KMS-11 (cell line): ENCODE measurements at regions not wholly inside any gene's neighbourhood (a gene's known extent, or its start where the extent isn't known, plus 50 kb on each side); places are given as distances from the start of the nearest gene placed in this dataset.

Experiments used
- H2AFZ ChIP-seq: fragments of 200-600 bp; sonication (generic); 2 replicates; pipeline ENCODE4 v1.6.1; 2016; ENCODE audit warnings: antibody characterized with exemption, mixed run types, low read depth
- H3K27ac ChIP-seq: fragments of 200-600 bp; sonication (generic); 2 replicates; pipeline ENCODE4 v1.6.1; 2016; ENCODE audit warnings: mild to moderate bottlenecking, mixed run types
- H3K27me3 ChIP-seq: fragments of 200-600 bp; sonication (generic); 2 replicates; pipeline ENCODE4 v1.6.1; 2017; ENCODE audit warnings: mild to moderate bottlenecking, low read depth, mixed run types, moderate library complexity; ENCODE audit not compliant: insufficient read depth
- H3K36me3 ChIP-seq: fragments of 200-600 bp; sonication (generic); 2 replicates; pipeline ENCODE4 v1.6.1; 2017; ENCODE audit warnings: mild to moderate bottlenecking, mixed run types; ENCODE audit not compliant: insufficient read depth
- H3K4me1 ChIP-seq: fragments of 200-600 bp; sonication (generic); 2 replicates; pipeline ENCODE4 v1.6.1; 2016; ENCODE audit warnings: mild to moderate bottlenecking, low read depth, mixed run types; ENCODE audit not compliant: poor library complexity, severe bottlenecking
- H3K4me2 ChIP-seq: fragments of 200-600 bp; sonication (generic); 2 replicates; pipeline ENCODE4 v1.7.0; 2016; ENCODE audit warnings: mild to moderate bottlenecking, mixed run types
- H3K4me3 ChIP-seq: fragments of 200-600 bp; sonication (generic); IDR thresholded peaks from 2 replicates; pipeline ENCODE4 v1.6.1; 2017; ENCODE audit warnings: low read depth, low read length, mixed read lengths; ENCODE audit not compliant: insufficient read depth
- H3K79me2 ChIP-seq: fragments of 200-600 bp; sonication (generic); 2 replicates; pipeline ENCODE4 v1.6.1; 2016; ENCODE audit warnings: low read depth, mixed run types; ENCODE audit not compliant: insufficient read depth
- H3K9ac ChIP-seq: fragments of 200-600 bp; sonication (generic); 2 replicates; pipeline ENCODE4 v1.6.1; 2016; ENCODE audit warnings: mild to moderate bottlenecking, mixed run types
- H4K20me1 ChIP-seq: fragments of 200-600 bp; sonication (generic); 2 replicates; pipeline ENCODE4 v1.6.1; 2016; ENCODE audit warnings: mild to moderate bottlenecking, mixed run types; ENCODE audit not compliant: insufficient read depth
- CTCF ChIP-seq: fragments of 200-600 bp; sonication (generic); conservative IDR thresholded peaks from 2 replicates; pipeline ENCODE4 v1.6.1; 2017; ENCODE audit warnings: low read depth, mild to moderate bottlenecking, antibody characterized with exemption, low read length, moderate library complexity, mixed read lengths

- TF ChIP-seq CTCF, result no peak
- Histone ChIP-seq H4K20me1 (no peaks in the 10 kb centered on the region), H3K4me1 (no peaks in the 10 kb centered on the region), H3K9ac (no peak overlapping the region), H3K79me2 (no peaks in the 10 kb centered on the region), H3K36me3 (no peaks in the 10 kb centered on the region), H2AFZ (no peak overlapping the region), H3K4me2 (no peak overlapping the region), H3K4me3 (no peak overlapping the region), H3K27ac (no peak overlapping the region), H3K27me3 (no peaks in the 10 kb centered on the region)
Measured at GRCh38 chr4:126719852-126720251, 912.9 kb upstream of the INTU start.

GRCh38 chr4:126725906-126726305, 906.9 kb upstream of the INTU start:
- Histone ChIP-seq H4K20me1 (no peaks in the 10 kb centered on the region), H3K9ac (no peak overlapping the region), H3K4me3 (no peak overlapping the region), H3K4me2 (no peak overlapping the region), H3K79me2 (no peaks in the 10 kb centered on the region), H3K4me1 (no peaks in the 10 kb centered on the region), H3K36me3 (no peaks in the 10 kb centered on the region), H2AFZ (no peak overlapping the region), H3K27me3 (no peaks in the 10 kb centered on the region), H3K27ac (no peak overlapping the region)
- no peak for TF ChIP-seq CTCF

GRCh38 chr4:126727461-126727860, 905.3 kb upstream of the INTU start:
- no peak overlapping the region for H3K4me2 ChIP-seq
- no peak for TF ChIP-seq CTCF
- no peaks in the 10 kb centered on the region for H3K36me3 ChIP-seq
- no peaks in the 10 kb centered on the region for H3K27me3 ChIP-seq
- no peak overlapping the region for H2AFZ ChIP-seq
- H3K79me2 ChIP-seq, result no peaks in the 10 kb centered on the region
- no peak overlapping the region for H3K27ac ChIP-seq
- H3K4me1 ChIP-seq, result peaks cover 1% of the 10 kb centered on the region
- H4K20me1 ChIP-seq, result no peaks in the 10 kb centered on the region
- no peak overlapping the region for H3K9ac ChIP-seq
- no peak overlapping the region for H3K4me3 ChIP-seq

- H2AFZ ChIP-seq, result no peak overlapping the region
- no peak for TF ChIP-seq CTCF
- H3K4me3 ChIP-seq, result no peak overlapping the region
- H3K4me1 ChIP-seq, result peaks cover 11% of the 10 kb centered on the region
- H3K27ac ChIP-seq, result no peak overlapping the region
- no peak overlapping the region for H3K4me2 ChIP-seq
- H4K20me1 ChIP-seq, result no peaks in the 10 kb centered on the region
- no peak overlapping the region for H3K9ac ChIP-seq
- H3K36me3 ChIP-seq, result no peaks in the 10 kb centered on the region
- H3K27me3 ChIP-seq, result no peaks in the 10 kb centered on the region
- H3K79me2 ChIP-seq, result no peaks in the 10 kb centered on the region
Measured at GRCh38 chr4:126731062-126731461, 901.7 kb upstream of the INTU start.

DNA sequence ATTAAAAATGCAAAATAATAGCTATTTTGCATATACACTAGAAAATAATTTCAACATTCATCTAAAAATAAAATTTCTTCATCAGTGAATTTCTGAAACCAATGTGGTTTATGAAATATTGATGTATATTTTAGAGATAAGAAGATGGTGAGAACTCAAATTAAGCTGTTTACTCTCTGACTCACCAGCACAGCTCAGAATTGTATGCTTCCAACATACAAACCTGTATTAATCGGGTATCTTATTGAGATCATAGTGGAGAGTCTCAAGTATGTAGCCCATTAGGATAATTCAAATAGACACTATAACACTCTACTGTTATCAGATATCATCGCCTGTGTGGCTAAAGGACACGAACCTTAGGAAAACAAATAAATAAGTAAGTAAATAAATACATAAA, 899.5 kb upstream of the INTU start:
- Histone ChIP-seq H3K4me1 (peaks cover 11% of the 10 kb centered on the region), H4K20me1 (no peaks in the 10 kb centered on the region), H2AFZ (no peak overlapping the region), H3K4me2 (no peak overlapping the region), H3K36me3 (no peaks in the 10 kb centered on the region), H3K79me2 (no peaks in the 10 kb centered on the region), H3K27ac (no peak overlapping the region), H3K27me3 (no peaks in the 10 kb centered on the region), H3K4me3 (no peak overlapping the region), H3K9ac (no peak overlapping the region)
- no peak for TF ChIP-seq CTCF
